ENCODE measurements at regions not wholly inside any gene's neighbourhood (a gene's known extent, or its start where the extent isn't known, plus 50 kb on each side); places are given as distances from the start of the nearest gene placed in this dataset.

DNA sequence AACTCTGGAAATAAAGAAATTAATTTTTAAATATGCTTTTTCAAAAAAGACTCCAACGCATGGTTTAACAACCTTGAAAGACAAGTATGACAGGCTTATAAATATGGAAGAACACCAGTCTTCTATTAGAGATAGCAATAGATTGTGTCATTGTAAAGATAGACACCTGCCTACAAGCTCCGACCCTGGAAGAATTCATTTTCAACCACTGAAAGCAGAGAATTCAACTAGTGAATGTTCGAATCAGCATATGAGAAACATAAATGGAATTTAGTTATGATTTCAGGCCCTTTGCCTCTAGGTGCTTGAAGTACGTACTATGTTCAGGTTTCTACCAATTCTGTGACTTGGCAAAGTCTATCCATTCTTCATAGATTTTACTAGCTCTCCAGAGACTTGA lies 244.5 kb downstream of the DPY19L2 start:
- TF ChIP-seq, protein P1, sequence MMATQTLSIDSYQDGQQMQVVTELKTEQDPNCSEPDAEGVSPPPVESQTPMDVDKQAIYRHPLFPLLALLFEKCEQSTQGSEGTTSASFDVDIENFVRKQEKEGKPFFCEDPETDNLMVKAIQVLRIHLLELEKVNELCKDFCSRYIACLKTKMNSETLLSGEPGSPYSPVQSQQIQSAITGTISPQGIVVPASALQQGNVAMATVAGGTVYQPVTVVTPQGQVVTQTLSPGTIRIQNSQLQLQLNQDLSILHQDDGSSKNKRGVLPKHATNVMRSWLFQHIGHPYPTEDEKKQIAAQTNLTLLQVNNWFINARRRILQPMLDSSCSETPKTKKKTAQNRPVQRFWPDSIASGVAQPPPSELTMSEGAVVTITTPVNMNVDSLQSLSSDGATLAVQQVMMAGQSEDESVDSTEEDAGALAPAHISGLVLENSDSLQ (IDR thresholded peaks at IDR 0.05): no peak
- TF ChIP-seq SUZ12 (IDR thresholded peaks at IDR 0.05) (no peak), HDGF (IDR thresholded peaks at IDR 0.05; ENCODE audit: borderline replicate concordance) (no peak), SP1 (IDR thresholded peaks at IDR 0.05) (no peak), FOXM1 (IDR thresholded peaks at IDR 0.05; ENCODE audit: borderline replicate concordance) (no peak), L3MBTL2 (conservative IDR thresholded peaks at IDR 0.05) (no peak), NFRKB (IDR thresholded peaks at IDR 0.05) (no peak)
